ENCODE measurements at regions not wholly inside any gene's neighbourhood (a gene's known extent, or its start where the extent isn't known, plus 50 kb on each side); places are given as distances from the start of the nearest gene placed in this dataset.
"Not testable (repeated sequence)": the region's sequence is repeated elsewhere in the genome, so short reads cannot be mapped to it uniquely, and the experiment has no call there.

- TF ChIP-seq CTCF, POLR2AphosphoS5, POLR2A, EP300 (IDR thresholded peaks at IDR 0.05): not testable (repeated sequence)
These were observed 164.4 kb upstream of the AJAP1 start for GRCh38 chr1:4489992-4490391.
